Testis (tissue), 2 donors: ENCODE measurements at regions not wholly inside any gene's neighbourhood (a gene's known extent, or its start where the extent isn't known, plus 50 kb on each side); places are given as distances from the start of the nearest gene placed in this dataset.

Experiments used
- CTCF ChIP-seq, 3 experiments: fragments of 450-650 bp in 2 of 3; fragments of 200-600 bp in 1 of 3; sonication (generic) in 1 of 3; IDR thresholded peaks; one replicate each; pipeline ENCODE4 v1.5.1; 2016 to 2019; ENCODE audit warnings: antibody characterized with exemption in 3 of 3, mild to moderate bottlenecking in 2 of 3, moderate library complexity in 1 of 3
- POLR2A ChIP-seq: fragments of 450-650 bp; IDR thresholded peaks from one replicate; pipeline ENCODE4 v1.6.1; 2017; ENCODE audit warnings: antibody characterized with exemption, mild to moderate bottlenecking, moderate library complexity

- TF ChIP-seq CTCF (IDR thresholded peaks at IDR 0.05) (no peak), POLR2A (no peak)
Measured at GRCh38 chr5:105872569-105873270, 1798.0 kb downstream of the EFNA5 start.
